CD14-positive monocyte (primary cell): ENCODE measurements at regions not wholly inside any gene's neighbourhood (a gene's known extent, or its start where the extent isn't known, plus 50 kb on each side); places are given as distances from the start of the nearest gene placed in this dataset.

ENCODE experiments used
- DNase-seq, 3 donors: peaks; one replicate each; pipeline ENCODE4 v3.0.0-alpha.2; 2011 to 2022
- H2AFZ ChIP-seq: 2 replicates; pipeline ENCODE4 v1.6.0; 2012; ENCODE audit warnings: mild to moderate bottlenecking, low read depth, low read length, inconsistent platforms; ENCODE audit not compliant: insufficient read depth, poor library complexity, severe bottlenecking
- H3K27ac ChIP-seq, 2 donors: 1 replicate in 1 of 2; 2 replicates in 1 of 2; pipeline ENCODE4 v1.5.1; 2012 to 2013; ENCODE audit warnings: low read length in 2 of 2, control low read depth in 1 of 2, inconsistent platforms in 1 of 2, low read depth in 1 of 2, mild to moderate bottlenecking in 1 of 2
- H3K27me3 ChIP-seq, 2 donors: one replicate each; pipeline versions ENCODE4 v1.6.0 to v1.6.1; 2011 to 2013; ENCODE audit warnings: low read length in 2 of 2; ENCODE audit not compliant: control insufficient read depth in 2 of 2, insufficient read depth in 2 of 2
- H3K36me3 ChIP-seq, 2 donors: replicated peaks in 1 of 2; 1 replicate in 1 of 2; 2 replicates in 1 of 2; pipeline versions ENCODE4 v1.5.1 to v1.6.1; 2012 to 2013; ENCODE audit warnings: low read length in 2 of 2, control low read depth in 1 of 2, inconsistent platforms in 1 of 2, mild to moderate bottlenecking in 1 of 2; ENCODE audit not compliant: insufficient read depth in 2 of 2, control insufficient read depth in 1 of 2
- H3K4me1 ChIP-seq, 2 donors: 1 replicate in 1 of 2; 2 replicates in 1 of 2; pipeline versions ENCODE4 v1.5.1 to v1.6.1; 2012 to 2013; ENCODE audit warnings: low read length in 2 of 2, control low read depth in 1 of 2, inconsistent platforms in 1 of 2, mild to moderate bottlenecking in 1 of 2, moderate library complexity in 1 of 2; ENCODE audit not compliant: insufficient read depth in 2 of 2, control insufficient read depth in 1 of 2
- H3K4me2 ChIP-seq: replicated peaks from 2 replicates; pipeline ENCODE3; 2012; ENCODE audit warnings: low read length, moderate library complexity, mild to moderate bottlenecking; ENCODE audit not compliant: poor library complexity, severe bottlenecking; ENCODE audit errors: extremely low read depth
- H3K4me3 ChIP-seq, 3 experiments: fragments of 200-600 bp in 1 of 3; sonication (generic) in 1 of 3; replicated peaks in 1 of 3; 1 replicate in 2 of 3; 2 replicates in 1 of 3; pipeline ENCODE4 v1.5.1; 2011 to 2013; ENCODE audit warnings: low read length in 3 of 3, mild to moderate bottlenecking in 3 of 3, control low read depth in 2 of 3, low read depth in 2 of 3, inconsistent platforms in 1 of 3, moderate library complexity in 1 of 3
- H3K79me2 ChIP-seq: 2 replicates; pipeline ENCODE4 v1.6.0; 2012; ENCODE audit warnings: mild to moderate bottlenecking, control low read depth, inconsistent platforms, low read length, moderate library complexity; ENCODE audit not compliant: insufficient read depth
- H3K9ac ChIP-seq: 2 replicates; pipeline ENCODE4 v1.6.0; 2017; ENCODE audit warnings: low read length, mild to moderate bottlenecking; ENCODE audit not compliant: insufficient read depth, poor library complexity, severe bottlenecking
- H3K9me3 ChIP-seq, 2 donors: replicated peaks in 1 of 2; 1 replicate in 1 of 2; 2 replicates in 1 of 2; pipeline versions ENCODE4 v1.5.1 to v1.6.1; 2012 to 2013; ENCODE audit warnings: low read length in 2 of 2, control low read depth in 1 of 2; ENCODE audit not compliant: control insufficient read depth in 1 of 2, insufficient read depth in 1 of 2
- H4K20me1 ChIP-seq: 2 replicates; pipeline ENCODE4 v1.6.0; 2012; ENCODE audit warnings: mild to moderate bottlenecking, low read length, control low read depth, moderate library complexity; ENCODE audit not compliant: insufficient read depth
- H3K27ac Mint-ChIP-seq, 7 donors: one replicate each; pipeline ENCODE4 v1.8.0; 2020; ENCODE audit warnings: mild to moderate bottlenecking in 7 of 7, mixed read lengths in 7 of 7, moderate library complexity in 6 of 7, inconsistent platforms in 2 of 7
- H3K27me3 Mint-ChIP-seq, 3 donors: one replicate each; pipeline ENCODE4 v1.8.0; 2021 to 2022; ENCODE audit warnings: low read depth in 3 of 3, mild to moderate bottlenecking in 3 of 3, mixed read lengths in 3 of 3, moderate library complexity in 3 of 3, inconsistent platforms in 1 of 3
- H3K36me3 Mint-ChIP-seq, 2 donors: one replicate each; pipeline ENCODE4 v1.8.0; 2020; ENCODE audit warnings: mixed read lengths in 2 of 2, inconsistent platforms in 1 of 2, mild to moderate bottlenecking in 1 of 2
- H3K4me1 Mint-ChIP-seq: one replicate; pipeline ENCODE4 v1.8.0; 2020; ENCODE audit warnings: mild to moderate bottlenecking, mixed read lengths
- H3K4me3 Mint-ChIP-seq, 2 donors: one replicate each; pipeline ENCODE4 v1.8.0; 2020; ENCODE audit warnings: mild to moderate bottlenecking in 2 of 2, mixed read lengths in 2 of 2, moderate library complexity in 1 of 2
- H3K9me3 Mint-ChIP-seq, 7 donors: one replicate each; pipeline ENCODE4 v1.8.0; 2020 to 2022; ENCODE audit warnings: mixed read lengths in 7 of 7, mild to moderate bottlenecking in 6 of 7, moderate library complexity in 6 of 7, inconsistent platforms in 2 of 7
- WGBS: methylation state at CpG from one replicate; pipeline ENCODE4 v1.1.5; 2013; ENCODE audit warnings: missing lambda C conversion rate; ENCODE audit not compliant: insufficient coverage; 5-methylcytosine and 5-hydroxymethylcytosine counted together
- intact Hi-C, 2 donors: fragments of 100-400 bp; cut with micrococcal nuclease; formaldehyde crosslinking; loops; one replicate each; pipeline versions ENCODE4 v1.15.0 to v1.15.1; 2023
- TF ChIP-seq, protein P1 (sequence below): fragments of 200-600 bp; IDR thresholded peaks from one replicate; pipeline ENCODE4 v1.8.0; 2022; ENCODE audit warnings: antibody characterized with exemption, mild to moderate bottlenecking

DNA sequence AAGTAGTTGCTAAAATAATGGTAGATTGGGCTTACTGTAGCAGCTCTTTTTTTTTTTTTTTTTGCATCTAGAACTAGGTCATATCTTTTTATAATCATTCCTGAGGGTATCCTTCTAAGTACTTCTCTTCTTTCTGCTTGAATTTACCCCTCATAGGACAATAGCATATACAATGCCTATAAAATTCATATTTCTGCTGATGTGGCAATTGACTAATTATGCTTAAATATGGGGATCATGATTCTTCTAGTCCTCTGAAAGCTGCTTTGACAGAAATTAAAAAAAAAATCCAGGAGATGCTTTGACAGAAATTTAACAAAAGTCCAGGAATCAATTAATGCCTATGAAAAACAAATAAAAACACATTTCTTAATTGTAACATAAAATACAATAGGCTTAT is 358.4 kb downstream of the CCDC85A start:
- H3K36me3 ChIP-seq = no peaks in the 10 kb centered on the region
- H3K27ac ChIP-seq = no peak overlapping the region
- H3K9me3 ChIP-seq = no peaks in the 10 kb centered on the region
- H3K4me1 Mint-ChIP-seq = no peaks in the 10 kb centered on the region
- TF ChIP-seq, protein P1, sequence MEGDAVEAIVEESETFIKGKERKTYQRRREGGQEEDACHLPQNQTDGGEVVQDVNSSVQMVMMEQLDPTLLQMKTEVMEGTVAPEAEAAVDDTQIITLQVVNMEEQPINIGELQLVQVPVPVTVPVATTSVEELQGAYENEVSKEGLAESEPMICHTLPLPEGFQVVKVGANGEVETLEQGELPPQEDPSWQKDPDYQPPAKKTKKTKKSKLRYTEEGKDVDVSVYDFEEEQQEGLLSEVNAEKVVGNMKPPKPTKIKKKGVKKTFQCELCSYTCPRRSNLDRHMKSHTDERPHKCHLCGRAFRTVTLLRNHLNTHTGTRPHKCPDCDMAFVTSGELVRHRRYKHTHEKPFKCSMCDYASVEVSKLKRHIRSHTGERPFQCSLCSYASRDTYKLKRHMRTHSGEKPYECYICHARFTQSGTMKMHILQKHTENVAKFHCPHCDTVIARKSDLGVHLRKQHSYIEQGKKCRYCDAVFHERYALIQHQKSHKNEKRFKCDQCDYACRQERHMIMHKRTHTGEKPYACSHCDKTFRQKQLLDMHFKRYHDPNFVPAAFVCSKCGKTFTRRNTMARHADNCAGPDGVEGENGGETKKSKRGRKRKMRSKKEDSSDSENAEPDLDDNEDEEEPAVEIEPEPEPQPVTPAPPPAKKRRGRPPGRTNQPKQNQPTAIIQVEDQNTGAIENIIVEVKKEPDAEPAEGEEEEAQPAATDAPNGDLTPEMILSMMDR = no peak
- H3K4me1 ChIP-seq = no peaks in the 10 kb centered on the region
- H3K27ac Mint-ChIP-seq = no peak overlapping the region
- H4K20me1 ChIP-seq = no peaks in the 10 kb centered on the region
- H3K36me3 Mint-ChIP-seq = no peaks in the 10 kb centered on the region
- H3K79me2 ChIP-seq = no peaks in the 10 kb centered on the region
- no peak overlapping the region for H3K9ac ChIP-seq
- no peak overlapping the region for H3K4me2 ChIP-seq
- intact Hi-C loops = no loop called here
- no peak overlapping the region for H3K4me3 Mint-ChIP-seq
- no peak overlapping the region for H3K4me3 ChIP-seq
- no peak overlapping the region for H2AFZ ChIP-seq
- H3K27me3 ChIP-seq = no peaks in the 10 kb centered on the region
- DNase-seq = no peak
- H3K9me3 Mint-ChIP-seq = peaks cover 0 to 8% (median 3%) of the 10 kb centered on the region in 7 donors
- H3K27me3 Mint-ChIP-seq = peaks cover 0 to 1% (median 0%) of the 10 kb centered on the region in 3 donors

DNA sequence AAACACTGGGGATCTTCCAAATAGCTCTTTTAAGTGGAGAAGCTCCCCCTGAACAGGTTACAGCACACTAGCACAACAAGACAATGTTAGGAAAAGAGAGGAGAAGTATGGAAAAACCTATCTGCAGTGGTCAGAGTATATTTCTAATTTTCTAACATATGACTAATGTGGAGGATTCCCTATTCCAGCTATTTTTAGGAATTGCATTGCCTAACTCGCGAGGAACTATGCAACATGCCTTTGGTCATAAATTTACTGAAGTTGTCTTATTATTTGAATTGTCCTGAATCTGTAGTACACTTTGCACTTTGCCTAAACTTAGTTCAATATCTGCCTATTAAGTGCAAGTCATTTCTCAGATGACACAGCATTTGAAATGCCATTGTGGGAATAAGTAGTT is 381.4 kb downstream of the CCDC85A start:
- no peak for DNase-seq
- Histone ChIP-seq H3K27ac (no peak overlapping the region), H3K4me3 (no peak overlapping the region), H4K20me1 (no peaks in the 10 kb centered on the region), H2AFZ (no peak overlapping the region), H3K4me1 (no peaks in the 10 kb centered on the region), H3K36me3 (no peaks in the 10 kb centered on the region), H3K4me2 (no peak overlapping the region), H3K9ac (no peak overlapping the region), H3K79me2 (no peaks in the 10 kb centered on the region), H3K9me3 (peaks cover 0 to 3% of the 10 kb centered on the region in 2 donors), H3K27me3 (no peaks in the 10 kb centered on the region)
- WGBS = no CpG with 5 or more reads among the region's 2 CpGs
- TF ChIP-seq, protein P1 = no peak
- Mint-ChIP-seq H3K4me3 (no peak overlapping the region), H3K4me1 (no peaks in the 10 kb centered on the region), H3K27ac (no peak overlapping the region), H3K27me3 (no peaks in the 10 kb centered on the region), H3K9me3 (peaks cover 0 to 8% (median 0%) of the 10 kb centered on the region in 7 donors), H3K36me3 (no peaks in the 10 kb centered on the region)
- intact Hi-C loops = no loop called here
